GM21528 (cell line): ENCODE measurements at regions not wholly inside any gene's neighbourhood (a gene's known extent, or its start where the extent isn't known, plus 50 kb on each side); places are given as distances from the start of the nearest gene placed in this dataset.

ENCODE experiments used
- ATAC-seq: cut with Tn5 transposase; IDR thresholded peaks from one replicate; pipeline ENCODE4 v1.9.1; 2021; ENCODE audit warnings: mild to moderate bottlenecking, moderate library complexity; ENCODE audit not compliant: unreplicated experiment, low FRiP score

DNA sequence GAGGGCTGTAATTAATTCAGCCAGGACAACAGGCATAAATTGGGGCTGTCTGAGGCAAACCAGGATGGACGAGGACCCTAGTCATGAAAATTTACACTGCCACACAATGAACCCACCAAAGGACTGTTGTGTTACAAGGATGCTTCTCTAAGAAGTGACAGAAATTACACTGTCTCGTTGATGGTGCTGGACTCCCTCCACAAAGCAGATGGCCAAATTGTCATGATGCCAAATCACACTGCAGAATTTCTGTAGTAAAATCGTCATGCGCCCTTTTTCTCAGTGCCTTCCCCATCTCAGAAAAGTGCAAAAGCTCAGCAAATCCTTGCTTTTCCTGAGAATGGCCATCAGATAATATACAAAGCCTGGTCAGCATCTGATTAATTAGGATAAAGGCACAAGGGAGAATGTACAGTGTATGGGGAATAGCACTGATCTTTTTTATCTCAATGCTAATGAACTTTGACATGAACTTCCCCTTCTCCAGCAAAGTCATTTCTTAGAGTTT, 545.8 kb downstream of the CSNK1G3 start:
- ATAC-seq, result no peak

DNA sequence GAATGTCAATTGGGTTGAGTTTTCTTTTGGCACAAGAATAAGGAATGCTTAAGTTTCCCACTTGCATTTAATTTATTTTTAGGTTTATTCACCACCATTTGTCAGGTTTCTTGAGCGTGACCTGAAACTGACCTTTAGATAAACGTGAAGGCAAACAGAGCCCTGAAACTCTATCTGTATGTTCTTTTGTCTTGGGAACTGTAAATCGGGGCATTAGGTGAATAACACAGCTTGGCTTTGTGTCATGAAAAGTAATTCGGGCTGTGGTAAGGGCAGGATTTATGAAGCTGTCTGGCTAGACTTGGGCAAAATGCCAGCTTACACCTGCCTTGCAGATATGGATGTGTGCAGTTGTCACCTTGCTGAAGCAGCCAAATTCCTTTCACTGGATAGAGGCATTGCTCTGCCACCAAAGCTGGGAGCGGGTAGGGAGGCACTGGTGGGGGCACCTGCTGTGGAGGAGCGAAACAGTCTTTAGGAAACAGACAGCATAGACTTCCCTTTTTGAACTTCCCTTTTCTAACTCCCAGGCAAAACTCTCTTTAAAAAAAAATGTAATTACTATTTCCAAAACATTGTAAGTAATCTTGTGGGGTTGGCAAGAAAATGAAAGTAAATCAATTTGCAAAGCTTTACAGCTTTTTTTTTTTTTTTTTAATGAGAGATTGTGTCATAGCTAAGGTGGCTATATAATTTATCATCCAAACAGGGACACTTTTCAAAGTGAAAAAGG, 545.2 kb downstream of the CSNK1G3 start:
- peak; percentile 66 for ATAC-seq

DNA sequence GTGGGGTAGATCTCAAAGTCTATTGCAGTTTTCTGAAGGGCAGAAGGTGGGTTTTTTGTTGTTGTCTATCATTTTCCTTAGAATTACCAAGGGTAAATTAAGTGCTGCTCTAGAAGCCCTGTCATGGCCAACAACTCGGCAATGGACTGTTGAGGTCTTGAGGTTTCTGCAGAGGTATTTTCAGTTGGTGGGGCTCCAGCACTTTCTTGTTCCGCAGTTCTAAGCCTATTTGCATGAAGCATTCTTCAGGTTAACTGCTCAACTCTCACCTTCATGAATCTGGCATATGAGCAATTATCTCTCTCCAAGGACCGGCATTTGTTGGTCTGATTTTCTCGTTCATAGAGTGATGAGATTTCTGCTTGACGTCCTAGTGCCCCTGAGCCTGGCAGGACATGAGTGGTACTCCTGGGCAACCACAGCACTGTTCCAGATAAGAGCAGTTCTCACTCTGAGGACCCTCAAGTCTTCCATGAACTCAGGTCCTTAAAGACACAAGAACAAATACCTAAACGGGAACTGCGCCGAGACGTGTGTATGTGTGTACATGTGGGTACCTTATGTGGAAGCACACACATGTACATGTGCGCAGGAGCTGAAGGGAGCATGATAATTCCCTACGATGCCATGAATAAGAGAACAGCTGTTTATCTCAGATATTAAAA, 544.5 kb downstream of the CSNK1G3 start:
- ATAC-seq, result peak; percentile 77

DNA sequence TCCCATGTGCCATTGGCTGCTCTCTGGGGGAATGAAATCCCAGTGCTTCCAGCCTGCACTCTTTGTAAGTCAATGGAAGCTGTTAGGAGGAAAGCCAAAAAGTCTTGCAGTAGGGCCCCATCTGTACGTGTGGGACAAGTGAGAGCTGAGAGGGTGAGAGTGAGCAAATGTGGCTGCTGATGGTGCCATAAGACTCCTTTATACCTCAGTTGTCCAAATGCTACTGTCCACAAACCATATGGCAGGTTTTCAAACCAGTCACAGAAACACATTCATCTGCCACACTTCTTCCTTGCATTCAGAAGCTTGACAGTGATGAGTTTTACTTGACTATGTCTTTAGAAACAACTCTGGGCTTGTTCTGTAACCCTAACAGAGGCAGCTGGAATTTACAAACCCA, 543.8 kb downstream of the CSNK1G3 start:
- ATAC-seq, result no peak

DNA sequence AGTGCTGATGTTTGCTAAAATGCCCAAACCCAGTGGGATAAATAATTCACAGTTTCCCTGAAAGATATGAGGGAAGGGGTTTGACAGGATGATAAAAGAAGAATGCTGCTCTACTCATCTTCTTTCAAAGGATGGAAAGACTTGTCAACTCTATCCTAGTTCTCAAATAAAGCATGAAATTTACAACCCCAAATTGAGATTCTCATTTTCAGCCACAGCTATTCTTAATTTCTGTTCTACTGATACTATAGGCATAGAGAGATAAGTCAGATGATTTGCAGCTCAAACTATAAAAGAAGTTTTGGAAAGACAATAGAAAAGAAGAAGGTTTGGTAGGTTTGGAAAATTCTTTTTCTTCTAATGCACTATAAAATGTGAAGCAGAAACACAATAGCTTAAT, 542.6 kb downstream of the CSNK1G3 start:
- peak; percentile 43 for ATAC-seq

DNA sequence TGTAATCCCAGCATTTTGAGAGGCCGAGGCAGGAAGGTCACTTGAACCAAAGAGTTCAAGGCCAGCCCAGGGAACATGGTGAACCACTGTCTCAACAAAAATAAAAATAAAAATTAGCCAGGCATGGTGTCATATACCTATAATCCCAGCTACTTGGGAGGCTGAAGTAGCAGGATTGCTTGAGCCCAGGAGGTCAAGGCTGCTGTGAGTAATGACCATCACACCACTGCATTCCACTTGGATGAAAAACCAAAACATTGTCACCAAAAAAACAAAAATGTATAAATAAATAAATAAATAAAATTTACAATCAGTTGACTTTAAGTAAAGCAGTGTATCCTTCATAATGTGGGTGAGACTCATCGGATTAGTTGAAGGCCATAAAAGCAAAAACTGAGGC, 541.4 kb downstream of the CSNK1G3 start:
- ATAC-seq, result no peak

DNA sequence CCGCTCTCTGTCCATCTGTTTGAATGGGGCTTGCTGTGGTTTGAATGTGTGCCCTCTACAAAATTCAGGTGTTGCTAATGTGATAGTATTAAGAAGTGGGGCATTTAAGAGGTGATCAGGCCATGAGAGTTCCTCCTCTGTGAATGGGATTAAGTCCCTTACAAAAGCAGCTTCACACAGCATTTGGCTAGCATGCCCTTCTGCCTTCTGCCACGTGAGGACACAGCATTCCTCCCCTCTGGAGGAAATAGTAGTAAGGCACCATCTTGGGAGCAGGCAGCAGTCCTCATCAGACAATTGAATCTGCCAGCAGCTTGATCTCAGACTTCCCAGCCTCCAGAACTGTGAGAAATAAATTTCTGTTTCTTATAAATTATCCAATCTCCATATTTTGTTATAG, 540.2 kb downstream of the CSNK1G3 start:
- ATAC-seq, result no peak

DNA sequence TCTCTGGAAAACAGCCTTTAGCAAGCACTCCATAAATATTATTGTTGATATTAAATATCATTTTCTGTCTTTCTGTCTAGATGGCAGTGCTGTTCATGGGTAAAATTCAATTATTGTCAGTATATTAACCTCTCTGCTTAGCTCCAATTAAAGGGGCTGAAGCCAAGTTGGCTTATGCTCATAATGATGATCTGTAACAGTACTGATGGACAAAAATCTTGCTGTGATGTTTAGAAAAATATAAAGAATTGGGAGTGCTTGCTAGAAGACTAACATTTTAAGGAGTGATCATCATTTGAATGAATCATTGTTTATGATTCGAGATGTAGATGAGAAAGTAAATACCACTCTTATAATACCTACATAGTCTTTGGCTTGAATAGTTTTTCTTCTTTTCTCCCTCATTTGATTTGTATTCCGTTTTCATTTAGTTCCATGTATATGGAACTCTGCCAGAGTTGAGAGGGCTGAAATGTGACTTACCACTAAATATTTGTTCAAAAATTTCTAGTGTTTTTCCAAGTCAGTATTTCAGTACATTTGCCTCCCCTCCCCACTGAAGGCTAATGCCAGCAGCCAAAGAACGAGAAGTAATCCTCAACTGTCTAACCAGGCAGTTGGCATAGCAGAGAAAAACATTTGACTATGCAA, 538.3 kb downstream of the CSNK1G3 start:
- ATAC-seq, result no peak

DNA sequence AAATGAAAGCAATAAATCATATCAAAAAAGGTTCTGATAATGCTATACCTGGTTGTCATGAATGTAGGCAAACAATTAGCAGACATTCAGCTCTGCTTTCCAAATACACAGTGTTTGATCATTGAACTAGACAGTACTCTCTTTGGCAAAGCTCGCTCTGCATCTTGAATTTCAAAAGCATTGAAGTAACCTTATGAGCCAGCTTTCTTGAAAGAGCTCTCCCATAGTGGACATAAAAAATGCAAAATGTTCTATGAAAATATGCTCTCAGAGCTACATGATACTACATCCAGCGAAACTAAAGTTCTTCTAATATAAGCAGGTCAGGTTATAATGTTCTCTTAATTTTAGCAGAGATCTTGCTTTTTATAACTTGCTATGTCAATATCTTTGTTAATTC, 533.4 kb downstream of the CSNK1G3 start:
- no peak for ATAC-seq

DNA sequence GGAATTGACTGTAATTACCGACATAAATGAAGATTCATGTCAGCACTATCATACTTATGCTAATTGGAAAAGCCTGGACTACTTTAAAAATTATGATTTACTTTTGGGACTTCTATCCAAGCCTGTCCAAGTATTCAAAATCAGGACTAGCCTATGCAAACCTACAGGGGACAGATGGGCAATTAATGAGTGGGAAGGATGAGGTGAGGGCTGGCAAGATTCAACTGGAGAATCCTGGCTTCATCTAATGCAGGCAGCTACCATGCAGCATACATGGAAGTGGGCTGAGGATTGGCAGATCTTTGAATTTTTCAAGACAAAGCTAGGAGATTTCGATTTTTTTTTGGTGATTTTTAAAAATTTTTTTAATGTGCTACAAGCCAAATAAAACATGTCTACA, 532.6 kb downstream of the CSNK1G3 start:
- no peak for ATAC-seq

DNA sequence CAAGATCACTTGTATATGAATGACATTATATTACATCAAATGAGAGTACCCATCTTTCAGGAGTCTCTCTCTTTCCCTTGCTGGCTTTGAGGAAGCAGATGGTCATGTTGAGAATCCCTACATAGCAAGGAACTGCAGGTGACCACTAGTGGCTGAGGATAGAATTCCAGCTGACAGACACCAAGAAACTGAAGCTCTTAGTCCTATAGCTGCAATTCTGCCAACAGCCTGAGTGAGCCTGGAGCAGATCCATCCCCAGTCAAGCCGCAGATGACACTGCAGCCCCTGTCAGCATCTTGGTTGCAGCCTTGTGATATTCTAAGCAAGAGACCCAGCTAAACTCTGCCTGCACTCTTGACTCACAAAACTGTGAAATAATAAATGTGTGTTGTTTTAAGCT, 531.5 kb downstream of the CSNK1G3 start:
- ATAC-seq, result no peak

DNA sequence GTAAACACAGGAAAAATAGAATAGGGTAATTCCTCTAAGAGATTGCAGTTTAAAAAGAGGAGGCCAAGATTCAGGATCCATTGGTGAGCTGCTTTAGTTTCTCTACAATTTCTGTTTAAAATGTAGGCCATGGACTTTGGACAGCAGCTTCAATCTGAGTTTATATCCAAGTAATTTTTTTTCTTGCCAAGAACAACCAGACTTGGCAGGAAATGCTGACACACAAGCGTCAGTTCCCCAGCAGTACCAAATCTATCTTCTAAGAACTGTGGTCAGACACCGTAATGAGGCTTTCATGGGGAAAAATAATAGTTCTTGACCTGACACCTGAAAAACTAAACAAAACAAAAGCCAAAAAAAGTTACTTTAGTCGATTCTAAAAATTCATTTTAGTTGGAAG, 528.8 kb downstream of the CSNK1G3 start:
- no peak for ATAC-seq

DNA sequence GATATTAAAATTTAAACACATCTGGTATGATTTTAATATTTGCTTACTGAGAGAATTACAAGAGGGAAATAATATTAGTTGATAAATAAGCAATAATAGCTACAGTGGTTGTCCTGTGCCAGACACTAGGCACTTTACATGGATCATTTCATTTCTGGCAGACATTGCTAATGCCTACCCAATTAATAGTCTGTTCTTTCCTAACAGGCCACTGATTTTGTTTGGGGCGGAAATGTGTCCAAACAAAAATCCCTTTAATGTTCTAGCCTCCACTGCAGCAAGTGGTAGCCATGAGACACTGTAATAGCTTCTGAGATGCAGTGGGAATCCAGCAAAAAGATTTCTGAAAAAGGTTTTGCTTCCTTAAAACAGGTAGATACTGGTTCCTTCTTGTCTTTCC, 527.4 kb downstream of the CSNK1G3 start:
- no peak for ATAC-seq

DNA sequence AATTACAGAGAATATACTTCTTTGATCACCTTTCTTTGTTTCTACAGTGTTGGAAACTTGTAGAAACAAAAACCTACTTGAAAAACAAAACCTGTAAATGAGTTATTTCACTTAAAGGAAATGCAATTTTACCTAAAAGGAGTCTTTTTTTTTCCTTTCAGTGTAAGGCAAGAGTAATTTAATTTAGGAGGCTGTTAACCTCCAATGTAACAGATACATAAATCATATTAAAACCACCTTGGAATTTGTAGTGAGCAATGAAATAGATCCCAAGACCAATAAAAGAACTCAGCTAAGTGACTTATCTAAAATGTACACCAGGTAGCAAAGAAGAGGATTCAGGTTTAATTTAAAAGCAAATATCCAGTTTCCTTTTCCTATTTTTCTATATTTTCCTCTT, 524.8 kb downstream of the CSNK1G3 start:
- no peak for ATAC-seq

DNA sequence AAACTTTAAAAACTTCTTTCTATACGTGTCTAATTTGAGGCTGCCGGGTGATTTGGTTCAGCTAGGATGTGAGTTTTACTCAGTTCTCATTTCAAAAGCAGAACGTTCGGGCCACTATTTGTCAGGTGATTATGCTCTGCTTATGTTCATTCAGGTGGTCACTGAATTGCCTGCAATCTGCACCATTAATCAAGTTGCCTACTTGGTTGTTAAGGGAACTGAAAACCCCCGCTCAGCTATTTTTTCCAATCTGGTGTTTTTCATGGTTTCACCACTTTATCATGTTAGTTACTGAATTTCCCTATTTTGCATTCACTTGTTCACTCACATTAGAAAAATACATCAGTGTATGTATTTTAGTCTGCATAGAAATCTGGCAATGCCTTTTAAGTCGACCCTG, 523.0 kb downstream of the CSNK1G3 start:
- peak; percentile 95 for ATAC-seq

DNA sequence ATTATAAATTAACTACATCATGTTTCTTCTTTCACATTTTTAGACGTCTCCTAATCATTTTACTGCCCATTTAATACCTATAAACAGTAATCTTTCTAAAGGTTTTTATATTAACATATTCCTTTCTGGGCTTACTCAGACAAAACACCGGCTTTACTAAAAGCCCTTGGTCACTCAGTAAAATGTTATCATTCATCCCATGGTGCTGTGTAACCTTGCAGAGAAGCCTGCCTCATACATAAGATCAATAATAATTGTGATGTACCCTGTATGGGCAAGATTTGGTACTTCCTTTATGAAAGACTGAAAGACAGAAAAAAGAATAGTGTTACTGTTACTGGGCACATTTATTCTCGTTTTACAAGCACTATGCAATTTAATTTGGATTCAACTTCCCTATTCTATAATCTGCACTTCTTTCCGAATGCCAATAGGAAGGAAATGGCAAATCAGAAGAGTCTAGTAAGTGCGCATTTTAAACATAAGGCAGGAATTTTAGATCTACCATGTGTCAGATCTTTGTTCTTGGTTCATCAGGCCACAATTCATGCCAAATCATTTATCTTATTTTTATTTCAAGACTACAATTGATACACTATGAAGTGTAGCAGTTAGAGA, 522.2 kb downstream of the CSNK1G3 start:
- no peak for ATAC-seq

DNA sequence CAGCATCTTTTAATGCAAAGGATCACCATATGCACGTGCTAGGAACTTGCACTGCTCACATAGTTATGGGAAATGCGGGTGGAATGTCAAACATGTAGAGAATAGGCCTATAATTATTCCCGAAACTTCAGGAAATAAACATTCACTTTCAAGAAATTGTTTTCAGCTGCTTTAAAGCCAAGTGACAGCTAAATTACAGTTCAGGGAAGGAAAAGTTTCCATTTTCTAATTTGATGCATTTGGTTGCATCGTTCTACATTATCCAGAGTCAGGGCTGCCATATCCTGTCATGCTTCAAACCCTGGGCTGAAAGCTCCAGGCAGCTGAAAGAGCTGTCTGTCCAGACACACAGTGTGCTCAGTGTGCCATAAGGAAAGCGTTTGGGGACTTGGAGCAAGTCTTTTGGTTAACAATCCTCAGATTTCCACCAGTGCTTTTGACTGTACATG, 518.1 kb downstream of the CSNK1G3 start:
- ATAC-seq, result no peak

DNA sequence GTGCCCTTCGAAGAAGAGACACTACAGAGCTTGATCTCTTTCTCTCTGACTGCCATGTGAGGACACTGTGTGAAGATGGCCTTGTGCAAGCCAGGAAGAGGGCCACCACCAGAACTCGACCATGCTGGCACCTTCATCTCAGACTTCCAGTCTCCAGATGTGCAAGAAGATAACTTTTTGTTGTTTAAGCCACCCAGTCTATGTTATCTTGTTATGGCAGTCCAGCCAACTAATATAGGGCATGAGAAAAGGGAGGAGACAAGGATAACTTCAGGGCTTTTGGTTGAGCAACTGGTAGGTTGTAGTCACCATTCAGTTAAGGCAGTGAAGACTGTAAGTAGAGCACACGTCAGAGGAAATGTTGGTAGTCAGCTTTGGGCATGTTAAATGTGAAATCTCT, 515.5 kb downstream of the CSNK1G3 start:
- no peak for ATAC-seq

DNA sequence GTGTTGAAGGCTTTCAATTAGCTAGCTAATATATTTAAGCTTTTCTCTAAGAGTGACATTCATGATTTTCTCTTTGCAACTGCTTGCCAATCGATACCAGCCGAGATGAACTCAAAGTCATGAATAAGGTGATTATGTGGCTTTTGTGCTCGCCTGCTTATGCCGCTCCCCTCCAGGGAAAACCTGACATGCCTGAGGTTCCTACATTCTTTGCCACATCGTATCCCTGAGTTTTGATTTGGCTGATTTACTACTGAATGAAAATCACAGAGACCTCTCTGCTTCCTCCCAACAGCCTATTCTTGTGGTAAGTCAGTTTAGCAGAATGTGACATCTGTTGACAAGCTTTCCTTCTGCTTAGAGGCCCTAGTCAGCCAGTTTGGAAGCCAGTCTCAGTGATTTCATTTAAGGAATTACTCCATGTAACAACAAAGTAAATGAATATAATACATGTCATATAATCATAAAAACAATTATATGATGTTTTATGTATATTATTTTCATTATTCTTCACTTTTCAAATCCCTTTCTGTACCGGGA, 513.4 kb downstream of the CSNK1G3 start:
- ATAC-seq, result no peak

DNA sequence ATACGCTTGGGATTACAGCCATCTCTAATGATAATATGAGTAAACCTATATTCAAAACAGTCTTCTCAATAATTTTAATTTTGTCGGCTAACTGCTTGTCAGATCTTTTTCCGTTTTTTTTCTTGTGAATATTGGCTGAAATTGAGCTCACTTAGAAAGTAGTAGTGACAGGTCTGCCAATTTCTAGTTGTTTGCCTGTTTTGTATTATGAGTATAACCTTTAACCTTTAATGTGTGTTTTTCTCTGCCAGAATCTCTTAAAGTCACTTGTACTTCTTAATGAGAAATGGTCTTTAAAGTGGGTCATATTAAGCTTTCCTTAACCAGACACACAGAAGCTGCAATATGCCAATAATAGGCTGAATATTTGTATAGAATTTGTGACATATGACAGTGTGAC, 511.0 kb downstream of the CSNK1G3 start:
- no peak for ATAC-seq

DNA sequence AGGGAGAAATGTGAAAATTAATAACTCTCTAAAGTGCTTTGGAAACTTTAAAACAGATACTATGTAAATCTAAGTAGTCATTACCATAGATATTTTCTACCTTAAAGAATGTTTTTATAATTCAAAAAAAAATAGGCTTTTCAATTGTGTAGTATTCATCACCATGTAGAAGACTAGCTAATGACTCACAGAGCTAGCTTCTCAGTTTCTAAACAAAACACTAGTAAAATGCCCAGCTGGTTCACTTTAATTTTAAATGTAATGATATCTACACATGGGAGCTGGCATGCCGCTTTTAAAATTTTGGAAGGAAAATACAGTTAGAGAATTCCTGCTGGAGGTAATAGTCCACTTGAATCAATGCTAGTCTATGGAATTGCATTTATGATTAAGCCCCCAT, 509.8 kb downstream of the CSNK1G3 start:
- ATAC-seq, result no peak
